ENCODE measurements at regions not wholly inside any gene's neighbourhood (a gene's known extent, or its start where the extent isn't known, plus 50 kb on each side); places are given as distances from the start of the nearest gene placed in this dataset.

GRCh38 chr11:97163631-97164191 is 773.9 kb downstream of the JRKL start:
- no peak for DNase-seq

DNA sequence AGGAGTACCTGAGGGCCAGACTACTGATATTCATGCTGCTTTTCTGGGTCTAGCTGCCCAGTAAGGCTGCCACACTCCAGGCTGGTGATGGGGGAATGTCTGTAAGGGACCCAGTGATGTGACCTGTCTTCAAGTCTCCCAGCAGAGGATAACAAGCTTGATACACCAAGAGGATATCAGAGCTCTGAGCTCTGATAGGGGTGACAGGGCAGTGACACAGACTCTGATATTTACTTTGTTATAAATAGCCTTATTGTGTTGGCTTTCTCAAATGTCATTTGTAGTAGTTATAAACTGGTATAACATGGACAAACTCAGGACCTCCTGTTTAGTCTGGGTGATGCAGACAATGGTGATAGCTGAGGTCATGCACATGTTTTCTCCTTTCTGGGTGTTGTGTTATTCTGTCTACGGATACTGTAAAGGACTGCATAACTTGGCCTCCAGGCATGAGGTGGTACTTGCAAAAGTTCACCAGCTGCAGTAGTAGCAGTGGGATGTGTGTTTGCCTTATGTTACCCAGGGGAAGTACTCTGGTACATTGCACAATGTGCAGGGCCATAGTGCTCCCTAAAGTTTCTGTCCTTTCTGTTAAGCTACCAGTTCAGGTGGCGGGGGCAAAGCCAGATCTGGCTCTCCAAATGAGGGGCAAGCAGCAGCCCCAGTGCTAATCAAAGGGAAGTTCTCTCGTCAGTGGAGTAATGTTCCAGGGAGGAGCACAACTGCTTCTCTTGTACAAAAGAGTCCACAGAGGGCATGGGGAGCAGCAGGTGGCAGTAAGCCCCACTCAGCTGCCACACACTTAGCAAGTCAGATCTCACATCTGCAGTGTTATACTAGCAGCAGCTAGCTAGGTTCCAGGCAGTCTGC is 812.2 kb downstream of the JRKL start:
- DNase-seq: no peak

- DNase-seq: no peak
Measured at GRCh38 chr11:97202613-97203292, 812.9 kb downstream of the JRKL start.

- DNase-seq: no peak
Measured at GRCh38 chr11:97218011-97218410, 828.2 kb downstream of the JRKL start.

GRCh38 chr11:97223647-97224046 is 833.8 kb downstream of the JRKL start:
- DNase-seq: no peak

DNA sequence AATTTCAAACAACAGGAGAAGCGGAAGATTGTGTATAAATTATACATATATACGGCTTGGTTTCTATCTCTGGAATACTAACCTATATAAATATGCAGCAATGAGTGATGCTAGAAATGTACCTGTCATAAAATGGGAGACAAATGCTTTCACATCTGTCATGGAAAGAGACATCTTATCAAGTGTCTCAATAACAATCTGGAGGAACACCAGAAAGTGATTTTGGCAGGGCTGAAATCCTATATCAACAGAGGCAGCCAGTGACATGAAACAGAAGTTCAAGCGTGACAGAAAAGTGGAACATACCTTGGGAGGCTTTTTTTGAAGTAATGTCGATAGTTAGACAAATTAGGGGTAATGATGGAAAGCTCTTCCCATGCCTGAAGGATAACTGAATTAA is 834.6 kb downstream of the JRKL start:
- DNase-seq: no peak

GRCh38 chr11:97225794-97226193 is 836.0 kb downstream of the JRKL start:
- DNase-seq: no peak

DNA sequence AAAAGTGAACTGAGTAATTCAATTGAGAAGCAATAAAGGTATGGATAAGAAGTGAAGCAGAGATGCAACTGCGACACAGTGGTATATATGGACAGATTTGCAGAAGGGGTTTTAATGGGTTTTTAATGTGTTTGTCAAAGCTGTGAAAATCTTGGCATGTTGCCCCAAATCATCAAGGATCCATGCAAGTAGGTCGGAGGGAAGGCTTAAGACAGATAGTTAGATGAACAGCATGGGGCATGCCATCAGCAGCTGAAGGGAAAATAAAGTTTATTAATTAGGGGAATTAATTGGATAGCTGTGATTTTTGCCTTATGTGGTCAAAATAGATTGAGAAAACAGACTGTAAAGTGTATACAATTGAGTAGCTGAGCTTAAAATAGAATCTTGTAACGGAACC is 840.1 kb downstream of the JRKL start:
- DNase-seq: no peak

GRCh38 chr11:97231231-97231630 is 841.4 kb downstream of the JRKL start:
- no peak for DNase-seq

- no peak for DNase-seq
Measured at GRCh38 chr11:97234016-97234415, 844.2 kb downstream of the JRKL start.

- no peak for DNase-seq
Measured at GRCh38 chr11:97237151-97237550, 847.3 kb downstream of the JRKL start.

GRCh38 chr11:97247601-97248000 is 857.8 kb downstream of the JRKL start:
- DNase-seq: no peak

DNA sequence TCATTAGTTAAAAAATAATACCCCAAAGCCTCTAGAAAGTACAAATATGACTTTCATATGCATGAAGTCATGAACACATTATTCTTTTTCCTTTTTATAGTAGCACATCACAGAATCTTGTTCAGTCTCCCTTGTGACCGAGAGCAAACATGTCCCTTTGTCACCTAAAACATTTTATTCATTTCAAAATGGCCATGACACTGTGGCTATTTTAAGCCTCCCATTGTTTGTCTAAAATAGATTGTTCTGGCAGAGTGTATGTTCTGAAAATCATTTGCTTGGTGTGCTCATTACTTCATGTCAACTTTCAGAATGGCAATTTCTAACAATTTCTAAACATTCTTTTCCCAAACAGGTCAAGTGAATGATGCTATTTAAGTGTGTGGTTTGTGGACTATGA is 865.0 kb downstream of the JRKL start:
- no peak for DNase-seq

DNA sequence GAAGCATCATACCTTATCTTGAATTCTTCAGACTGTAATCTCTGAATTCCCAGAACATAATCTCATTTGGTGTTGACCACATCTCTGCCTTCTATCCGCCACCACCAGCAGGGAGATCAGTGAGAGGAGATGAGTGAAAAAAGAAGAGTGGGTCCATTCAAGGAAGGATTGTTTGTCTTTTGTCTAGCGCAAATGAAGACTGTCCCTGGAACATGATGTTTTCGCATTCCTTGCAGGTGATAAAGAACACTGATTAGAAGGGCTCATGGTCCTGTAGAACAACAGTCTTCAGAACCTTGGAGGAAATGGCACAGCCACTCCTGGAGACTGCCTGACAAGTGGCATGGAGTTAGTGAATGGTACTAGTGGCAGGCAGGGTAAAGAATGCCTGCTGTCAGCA is 869.6 kb downstream of the JRKL start:
- no peak for DNase-seq

GRCh38 chr11:97259884-97260283 is 870.1 kb downstream of the JRKL start:
- no peak for DNase-seq

- no peak for DNase-seq
Measured at GRCh38 chr11:97263183-97263858, 873.5 kb downstream of the JRKL start.

DNA sequence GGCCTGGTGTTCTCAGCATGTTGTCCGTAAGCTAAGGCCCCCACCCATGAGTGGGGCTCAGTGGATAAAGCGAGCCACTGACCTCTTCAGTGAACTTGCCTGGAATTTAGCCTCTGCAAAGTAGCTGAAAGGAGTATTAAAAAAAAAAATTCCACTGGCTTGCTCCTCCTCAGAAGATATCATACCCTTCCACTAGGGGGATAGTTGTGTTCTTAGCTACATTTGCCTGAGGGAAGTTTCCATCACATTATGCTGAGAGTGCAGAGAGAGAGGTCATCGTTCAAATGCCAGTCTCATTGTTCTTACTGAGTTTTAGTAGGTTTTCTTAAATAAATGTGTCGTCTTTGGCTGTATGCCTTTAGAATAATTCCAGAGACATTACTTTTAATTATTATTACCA is 879.7 kb downstream of the JRKL start:
- no peak for DNase-seq

DNA sequence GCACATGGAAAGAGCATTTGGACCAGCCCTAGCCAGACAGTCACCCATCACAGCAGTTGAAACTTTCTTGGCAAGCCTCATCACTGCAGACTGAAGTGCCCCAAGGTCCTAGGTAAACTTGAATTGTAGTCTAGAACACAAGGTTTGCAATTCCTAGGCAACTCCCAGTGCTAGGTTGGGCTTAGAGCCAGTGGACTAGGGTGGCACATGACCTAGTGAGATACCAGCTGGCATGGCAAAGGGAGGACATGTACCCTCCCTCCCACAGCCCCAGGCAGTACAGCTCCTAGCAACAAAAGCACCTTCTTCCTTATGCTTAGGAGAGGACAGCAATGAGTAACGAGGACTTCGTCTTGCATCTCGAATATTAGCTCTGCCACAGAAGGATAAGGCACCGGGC is 889.5 kb downstream of the JRKL start:
- no peak for DNase-seq

GRCh38 chr11:97280347-97280746 is 890.5 kb downstream of the JRKL start:
- no peak for DNase-seq

- no peak for DNase-seq
Measured at GRCh38 chr11:97289823-97290222, 900.0 kb downstream of the JRKL start.

DNA sequence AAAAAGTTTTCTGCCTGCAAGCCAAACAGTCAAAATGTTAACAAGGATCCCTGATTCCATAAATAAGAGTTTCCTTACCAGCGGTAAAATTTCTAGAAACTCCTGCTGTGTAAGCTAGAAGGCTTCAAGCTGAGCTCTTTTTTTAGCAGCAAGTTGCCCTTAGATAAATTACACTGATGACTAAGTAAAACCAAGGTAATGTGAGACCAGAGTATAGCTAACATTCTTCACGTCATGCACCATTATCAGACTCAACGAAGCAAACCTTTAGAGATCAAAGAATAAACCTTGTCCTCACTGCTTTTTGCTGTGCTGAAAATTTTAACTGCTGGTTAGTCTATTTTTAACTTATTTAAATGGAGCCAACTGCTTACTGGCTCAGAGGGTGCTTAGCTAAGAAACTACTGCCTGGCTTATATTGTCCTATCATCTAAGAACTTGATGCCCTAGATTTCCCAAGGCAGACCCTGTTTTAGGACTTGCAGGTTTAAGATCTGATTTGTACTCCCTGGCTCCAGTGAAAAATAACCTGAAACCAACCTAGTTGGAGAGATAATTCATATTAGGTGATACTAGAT is 900.7 kb downstream of the JRKL start:
- DNase-seq: no peak

DNA sequence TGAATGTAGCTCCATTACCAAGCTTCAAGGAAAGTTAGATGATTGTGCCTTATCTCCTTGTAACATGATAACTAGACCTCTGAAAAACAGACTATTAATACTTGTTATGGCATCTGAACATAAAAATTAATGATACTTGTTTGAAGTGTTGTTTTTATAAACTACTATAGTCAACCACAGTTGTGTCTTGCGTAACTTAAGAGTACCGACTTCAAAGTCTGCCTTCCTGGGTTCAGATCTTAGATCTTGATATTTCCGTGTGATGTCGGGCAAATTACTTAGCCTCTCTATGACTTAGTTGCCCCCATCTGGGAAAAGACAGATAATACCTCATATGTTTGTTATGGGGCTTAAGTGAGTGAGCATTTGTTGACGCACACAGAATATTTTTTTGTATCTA is 906.5 kb downstream of the JRKL start:
- DNase-seq: no peak

DNA sequence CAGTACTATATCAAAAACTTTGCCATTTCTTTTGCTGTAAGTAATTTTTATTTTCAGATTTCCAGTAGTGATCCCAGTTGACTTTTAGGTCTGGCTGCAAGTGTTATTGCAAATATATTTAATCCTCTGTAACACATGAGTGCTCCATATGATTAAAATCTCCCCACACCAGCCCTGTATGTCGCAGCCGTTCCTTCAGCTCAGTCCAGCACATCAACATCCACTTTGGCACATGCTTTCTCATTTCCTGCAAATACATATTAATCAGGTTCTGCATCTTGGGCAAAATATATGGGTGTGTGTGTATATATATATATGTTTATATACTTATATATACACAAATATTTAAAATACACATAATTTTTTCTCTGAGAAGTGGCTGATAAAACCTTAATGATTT is 919.5 kb downstream of the JRKL start:
- no peak for DNase-seq

Measured in T-helper 2 cell (primary cell).